HUES64 (cell line): ENCODE measurements at regions not wholly inside any gene's neighbourhood (a gene's known extent, or its start where the extent isn't known, plus 50 kb on each side); places are given as distances from the start of the nearest gene placed in this dataset.

ENCODE experiments used
- H3K27ac ChIP-seq: 2 replicates; pipeline ENCODE4 v1.7.0; 2013; ENCODE audit warnings: low read depth, low read length, inconsistent platforms
- H3K27me3 ChIP-seq: 2 replicates; pipeline ENCODE4 v1.6.1; 2013; ENCODE audit warnings: mild to moderate bottlenecking, low read length; ENCODE audit not compliant: insufficient read depth
- H3K36me3 ChIP-seq: 2 replicates; pipeline ENCODE4 v1.6.1; 2013; ENCODE audit warnings: mild to moderate bottlenecking, low read length; ENCODE audit not compliant: insufficient read depth
- H3K4me1 ChIP-seq: 2 replicates; pipeline ENCODE4 v1.6.1; 2013; ENCODE audit warnings: mild to moderate bottlenecking, low read length, moderate library complexity; ENCODE audit not compliant: insufficient read depth
- H3K4me3 ChIP-seq: 2 replicates; pipeline ENCODE4 v1.5.1; 2013; ENCODE audit warnings: mild to moderate bottlenecking, low read length, moderate library complexity
- H3K9ac ChIP-seq: 2 replicates; pipeline ENCODE4 v1.6.1; 2013; ENCODE audit warnings: mild to moderate bottlenecking, low read depth, low read length
- H3K9me3 ChIP-seq: 2 replicates; pipeline ENCODE4 v1.6.1; 2013; ENCODE audit warnings: low read depth, low read length; ENCODE audit not compliant: insufficient read depth
- WGBS: fragments of 150-250, 120-280 bp; methylation state at CpG from one replicate; pipeline ENCODE4 v1.1.7; 2013; ENCODE audit warnings: missing lambda C conversion rate; 5-methylcytosine and 5-hydroxymethylcytosine counted together

GRCh38 chr18:4821801-4822200 lies 366.7 kb upstream of the DLGAP1 start:
- H3K36me3 ChIP-seq: no peaks in the 10 kb centered on the region
- WGBS: 72% methylated on average over 2 of the region's 2 CpGs
- H3K4me1 ChIP-seq: peaks cover 8% of the 10 kb centered on the region; the same call in 1 of the 2 replicates
- no peaks in the 10 kb centered on the region for H3K9me3 ChIP-seq
- H3K4me3 ChIP-seq: no peak overlapping the region
- H3K27me3 ChIP-seq: no peaks in the 10 kb centered on the region
- H3K9ac ChIP-seq: no peak overlapping the region
- H3K27ac ChIP-seq: no peak overlapping the region

DNA sequence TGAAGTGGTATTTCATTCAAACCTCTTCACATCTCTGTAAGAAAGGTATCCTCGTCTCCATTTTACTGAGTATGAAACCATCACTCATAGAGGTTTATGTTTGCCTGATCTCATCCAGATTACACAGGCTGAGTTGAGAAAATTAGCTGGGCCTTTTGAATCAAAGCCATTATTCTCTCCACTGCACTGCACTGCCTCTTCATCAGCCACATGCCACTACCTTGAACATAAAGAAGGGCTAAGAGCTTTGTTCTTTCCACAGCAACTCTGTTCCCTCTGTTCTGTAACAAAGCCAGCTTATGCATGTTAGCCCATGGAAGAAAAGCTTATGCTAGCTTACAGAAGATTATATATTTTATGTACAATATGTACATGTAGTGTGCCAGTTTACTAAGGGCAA lies 362.6 kb upstream of the DLGAP1 start:
- 100% methylated on average over 1 of the region's 1 CpG for WGBS
- H3K9me3 ChIP-seq: no peaks in the 10 kb centered on the region
- H3K36me3 ChIP-seq: no peaks in the 10 kb centered on the region
- no peak overlapping the region for H3K27ac ChIP-seq
- H3K9ac ChIP-seq: no peak overlapping the region
- H3K4me3 ChIP-seq: no peak overlapping the region
- peaks cover 8% of the 10 kb centered on the region; the same call in 1 of the 2 replicates for H3K4me1 ChIP-seq
- no peaks in the 10 kb centered on the region for H3K27me3 ChIP-seq

DNA sequence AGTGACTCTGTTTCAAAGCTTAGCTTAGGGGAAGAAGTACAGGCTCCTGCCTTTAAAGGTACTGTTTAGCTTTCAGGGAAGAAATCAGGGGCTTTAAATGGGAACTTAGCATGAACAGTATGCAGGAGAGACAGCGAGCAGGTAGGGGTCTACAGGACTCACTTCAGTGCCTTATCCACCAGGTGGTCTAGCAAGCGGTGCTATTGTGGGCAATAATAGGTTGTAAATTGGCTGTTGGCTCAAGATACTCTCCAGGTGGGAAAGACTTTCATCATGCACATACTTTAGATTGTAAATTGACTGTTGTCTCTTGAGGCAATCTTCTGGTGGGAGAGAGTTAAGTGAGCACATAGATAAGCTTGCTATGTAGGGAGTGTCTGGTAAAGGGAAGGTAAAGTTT lies 358.6 kb upstream of the DLGAP1 start:
- Histone ChIP-seq H3K27me3 (no peaks in the 10 kb centered on the region), H3K9ac (no peak overlapping the region), H3K36me3 (no peaks in the 10 kb centered on the region), H3K27ac (no peak overlapping the region), H3K4me3 (no peak overlapping the region), H3K4me1 (peaks cover 4% of the 10 kb centered on the region; the same call in 1 of the 2 replicates), H3K9me3 (no peaks in the 10 kb centered on the region)
- WGBS: 65% methylated on average over 2 of the region's 2 CpGs

GRCh38 chr18:4808891-4809290 lies 353.8 kb upstream of the DLGAP1 start:
- Histone ChIP-seq H3K4me3 (no peak overlapping the region), H3K9me3 (no peaks in the 10 kb centered on the region), H3K4me1 (peaks cover 4% of the 10 kb centered on the region; the same call in 1 of the 2 replicates), H3K36me3 (no peaks in the 10 kb centered on the region), H3K9ac (no peak overlapping the region), H3K27me3 (no peaks in the 10 kb centered on the region), H3K27ac (no peak overlapping the region)
- 88% methylated on average over 3 of the region's 3 CpGs for WGBS

DNA sequence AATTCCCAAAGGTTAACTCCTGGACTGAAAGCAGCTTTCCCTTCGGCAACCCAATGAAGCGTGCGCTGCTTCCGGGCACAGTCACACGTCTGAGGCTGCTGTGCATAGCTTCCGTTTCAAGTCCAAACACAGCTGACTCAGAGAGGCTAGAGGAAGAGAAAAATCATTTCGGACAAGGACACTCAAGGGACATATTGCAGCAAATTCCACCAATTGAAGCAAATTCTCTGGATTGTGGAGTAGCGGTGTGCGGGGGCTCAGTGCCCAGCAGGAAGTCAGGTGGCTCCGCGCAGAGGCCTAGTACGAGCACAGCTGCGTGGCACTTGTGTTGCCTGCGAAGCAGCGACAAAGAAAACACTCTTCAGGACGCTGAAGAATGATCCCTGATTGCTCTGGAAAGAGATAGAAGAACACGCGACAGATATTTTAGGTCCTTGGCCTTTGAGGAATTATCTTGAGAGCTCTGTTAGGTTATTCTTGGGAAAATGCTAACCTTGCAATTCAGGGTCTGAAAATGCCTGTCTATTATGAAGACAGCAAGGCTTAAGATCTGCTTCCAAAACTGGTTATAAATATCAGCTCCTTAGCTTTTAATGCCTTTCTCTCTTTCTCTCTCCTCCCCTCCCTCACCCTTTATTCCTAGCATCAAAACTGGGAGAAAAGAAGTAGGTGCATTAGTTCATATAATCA lies 352.6 kb upstream of the DLGAP1 start:
- no peaks in the 10 kb centered on the region for H3K27me3 ChIP-seq
- H3K36me3 ChIP-seq: no peaks in the 10 kb centered on the region
- H3K4me1 ChIP-seq: peaks cover 4% of the 10 kb centered on the region; the same call in 1 of the 2 replicates
- H3K9me3 ChIP-seq: no peaks in the 10 kb centered on the region
- WGBS: 95% methylated on average over 18 of the region's 18 CpGs
- no peak overlapping the region for H3K4me3 ChIP-seq
- no peak overlapping the region for H3K9ac ChIP-seq
- no peak overlapping the region for H3K27ac ChIP-seq

DNA sequence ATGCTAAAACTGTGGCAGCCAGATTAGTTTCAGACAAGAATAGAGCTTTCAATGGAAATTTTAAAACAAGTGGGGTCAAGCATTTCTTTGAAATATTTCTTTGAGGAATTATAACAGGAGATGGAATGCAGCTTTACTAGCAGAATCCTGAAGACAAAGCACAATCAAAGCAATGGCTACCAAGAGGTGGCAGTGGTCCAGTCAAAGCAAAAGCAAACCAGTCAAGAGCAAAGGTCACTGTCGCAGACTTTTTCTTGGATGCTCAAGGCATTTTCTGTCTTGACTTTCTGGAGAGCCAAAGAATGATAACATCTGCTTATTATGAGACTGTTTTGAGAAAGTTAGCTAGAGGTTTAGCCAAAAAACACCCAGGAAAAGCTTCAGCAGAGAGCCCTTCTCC lies 351.2 kb upstream of the DLGAP1 start:
- 97% methylated on average over 1 of the region's 1 CpG for WGBS
- Histone ChIP-seq H3K9ac (no peak overlapping the region), H3K4me1 (peaks cover 4% of the 10 kb centered on the region; the same call in 1 of the 2 replicates), H3K4me3 (no peak overlapping the region), H3K9me3 (no peaks in the 10 kb centered on the region), H3K27me3 (no peaks in the 10 kb centered on the region), H3K27ac (no peak overlapping the region), H3K36me3 (no peaks in the 10 kb centered on the region)

DNA sequence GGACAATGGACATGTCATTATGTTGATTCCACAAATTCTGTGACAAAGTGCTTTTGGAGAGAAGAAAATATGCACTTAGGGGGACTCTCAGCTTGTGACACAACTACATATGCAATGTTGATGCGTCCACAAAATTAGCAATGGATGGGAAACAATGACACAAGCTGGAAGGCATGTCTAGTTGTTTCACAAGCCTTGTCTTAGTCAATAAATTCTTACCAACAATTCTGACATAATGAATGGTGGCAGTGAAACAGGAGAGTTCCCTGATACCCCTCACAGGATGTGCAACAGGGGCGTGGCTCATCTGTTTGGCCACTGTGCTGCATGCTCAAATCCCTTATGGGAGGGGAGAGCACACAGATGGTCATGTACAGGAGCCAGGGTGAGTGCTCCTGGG lies 347.2 kb upstream of the DLGAP1 start:
- Histone ChIP-seq H3K4me3 (no peak overlapping the region), H3K36me3 (no peaks in the 10 kb centered on the region), H3K9ac (no peak overlapping the region), H3K27me3 (no peaks in the 10 kb centered on the region), H3K9me3 (no peaks in the 10 kb centered on the region; the same call in 1 of the 2 replicates), H3K4me1 (no peaks in the 10 kb centered on the region), H3K27ac (no peak overlapping the region)
- 93% methylated on average over 2 of the region's 2 CpGs for WGBS

DNA sequence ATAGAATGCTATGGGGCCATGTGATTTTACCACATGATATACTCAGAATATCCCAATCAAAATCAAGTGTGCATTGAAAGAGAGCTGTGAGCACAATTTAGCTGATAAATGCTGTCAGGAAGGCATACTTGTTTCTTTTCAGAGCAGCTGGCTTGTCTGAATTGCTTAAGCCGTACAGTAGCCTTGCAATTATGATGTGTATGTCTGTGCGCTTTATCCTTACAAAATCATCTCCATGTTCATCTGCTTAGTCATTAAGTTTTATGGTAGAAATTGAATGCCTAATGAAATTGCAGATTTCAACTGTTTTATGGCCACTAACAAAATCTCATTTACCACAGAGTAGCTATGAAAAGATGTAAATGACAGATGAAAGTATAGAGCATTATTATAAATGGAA lies 346.0 kb upstream of the DLGAP1 start:
- H3K27me3 ChIP-seq: no peaks in the 10 kb centered on the region
- H3K9me3 ChIP-seq: no peaks in the 10 kb centered on the region; the same call in 1 of the 2 replicates
- H3K9ac ChIP-seq: no peak overlapping the region
- no peak overlapping the region for H3K4me3 ChIP-seq
- WGBS: 100% methylated on average over 1 of the region's 2 CpGs
- no peaks in the 10 kb centered on the region for H3K36me3 ChIP-seq
- no peak overlapping the region for H3K27ac ChIP-seq
- no peaks in the 10 kb centered on the region for H3K4me1 ChIP-seq

GRCh38 chr18:4797002-4797685 lies 342.0 kb upstream of the DLGAP1 start:
- 97% methylated on average over 2 of the region's 3 CpGs for WGBS
- Histone ChIP-seq H3K9ac (no peak overlapping the region), H3K36me3 (no peaks in the 10 kb centered on the region), H3K4me3 (no peak overlapping the region), H3K27me3 (no peaks in the 10 kb centered on the region), H3K4me1 (no peaks in the 10 kb centered on the region), H3K27ac (no peak overlapping the region), H3K9me3 (no peaks in the 10 kb centered on the region; the same call in 1 of the 2 replicates)

DNA sequence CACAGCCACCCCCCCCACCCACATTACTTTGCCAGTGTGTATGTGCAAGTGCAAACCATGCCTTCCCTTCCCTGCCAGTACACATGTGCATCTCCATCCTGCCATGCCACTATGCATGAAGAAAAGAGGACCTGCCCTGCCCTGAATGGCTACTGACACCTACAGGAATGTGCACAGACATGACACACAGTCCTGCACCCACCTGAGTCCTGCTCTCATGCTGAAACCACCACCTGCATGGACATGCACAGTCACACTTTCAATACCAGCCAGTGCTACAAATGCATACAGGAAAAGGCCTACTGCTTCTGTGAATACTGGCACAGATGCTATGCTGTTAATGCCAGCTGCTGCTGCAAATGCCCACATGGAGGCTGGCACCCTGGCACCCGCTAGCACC lies 334.4 kb upstream of the DLGAP1 start:
- Histone ChIP-seq H3K9ac (no peak overlapping the region), H3K36me3 (no peaks in the 10 kb centered on the region), H3K4me1 (no peaks in the 10 kb centered on the region), H3K27ac (no peak overlapping the region), H3K9me3 (peaks cover 4% of the 10 kb centered on the region; the same call in 1 of the 2 replicates), H3K27me3 (no peaks in the 10 kb centered on the region), H3K4me3 (no peak overlapping the region)
- WGBS: 98% methylated on average over 1 of the region's 1 CpG

DNA sequence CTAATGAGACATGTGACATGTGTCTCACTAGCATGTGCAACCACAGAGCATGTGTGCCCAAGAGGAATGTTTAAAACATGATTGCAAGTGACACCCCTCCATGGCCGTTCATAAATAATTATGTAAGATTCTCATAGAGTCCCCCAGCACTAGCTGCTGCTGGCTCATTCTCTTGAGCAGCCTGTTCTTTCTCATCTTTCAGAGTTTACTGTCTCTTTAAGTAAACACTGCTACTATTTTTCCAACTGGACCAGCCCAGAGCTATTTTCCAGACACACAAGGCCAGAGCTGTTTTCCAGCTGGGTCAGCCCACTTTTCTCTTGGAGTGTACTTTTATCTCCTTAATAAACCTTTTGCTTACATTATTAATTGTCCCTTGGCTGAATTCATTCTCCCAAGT lies 326.8 kb upstream of the DLGAP1 start:
- no peak overlapping the region for H3K27ac ChIP-seq
- H3K27me3 ChIP-seq: no peaks in the 10 kb centered on the region
- no peaks in the 10 kb centered on the region; the same call in 1 of the 2 replicates for H3K9me3 ChIP-seq
- H3K36me3 ChIP-seq: no peaks in the 10 kb centered on the region
- WGBS: 97% methylated on average over 1 of the region's 1 CpG
- H3K4me1 ChIP-seq: no peaks in the 10 kb centered on the region
- no peak overlapping the region for H3K9ac ChIP-seq
- H3K4me3 ChIP-seq: no peak overlapping the region
